ENCODE measurements at regions not wholly inside any gene's neighbourhood (a gene's known extent, or its start where the extent isn't known, plus 50 kb on each side); places are given as distances from the start of the nearest gene placed in this dataset.
"Not testable (repeated sequence)": the region's sequence is repeated elsewhere in the genome, so short reads cannot be mapped to it uniquely, and the experiment has no call there.

DNA sequence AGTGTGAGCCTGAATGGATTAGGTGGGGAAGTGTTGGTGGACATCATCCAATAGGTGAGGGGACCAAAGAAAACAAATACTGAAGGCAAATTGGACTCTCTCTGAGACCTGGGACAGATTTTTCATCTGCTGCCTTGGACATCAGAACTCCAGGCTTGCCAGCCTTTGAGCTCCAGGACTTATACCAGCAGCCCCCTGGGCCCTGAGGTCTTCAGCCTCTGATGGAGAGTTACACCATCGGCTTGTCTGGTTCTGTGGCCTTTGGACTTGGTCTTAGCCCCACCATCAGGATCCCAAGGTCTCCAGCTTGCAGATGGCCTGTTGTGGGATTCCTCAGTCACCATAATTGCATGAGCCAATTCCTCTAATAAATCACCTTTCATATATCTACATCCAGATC is 80.8 kb upstream of the SLC8A3 start:
- no peak overlapping the region for H3K4me3 ChIP-seq (ENCODE audit: low read depth, low read length)

DNA sequence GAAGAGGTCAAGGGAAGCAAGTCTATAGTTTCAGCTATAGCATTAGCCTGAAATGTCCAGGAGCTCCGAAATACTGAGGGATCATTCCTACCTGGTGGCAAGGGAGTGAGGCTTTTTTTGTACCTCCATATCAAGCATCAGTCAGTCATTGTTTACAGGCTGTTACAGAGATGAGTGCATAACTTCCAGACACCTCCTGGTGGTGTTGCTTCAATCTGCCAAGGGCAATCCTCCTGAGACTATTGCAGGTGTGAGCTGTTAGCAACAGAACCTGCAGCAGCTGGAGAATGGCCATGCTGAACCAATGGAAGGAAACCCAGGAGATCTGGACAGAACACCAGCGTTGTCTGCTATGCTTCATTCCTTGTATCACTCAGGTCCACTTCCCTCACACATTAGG is 80.0 kb upstream of the SLC8A3 start:
- H3K4me3 ChIP-seq (ENCODE audit: low read depth, low read length): no peak overlapping the region

DNA sequence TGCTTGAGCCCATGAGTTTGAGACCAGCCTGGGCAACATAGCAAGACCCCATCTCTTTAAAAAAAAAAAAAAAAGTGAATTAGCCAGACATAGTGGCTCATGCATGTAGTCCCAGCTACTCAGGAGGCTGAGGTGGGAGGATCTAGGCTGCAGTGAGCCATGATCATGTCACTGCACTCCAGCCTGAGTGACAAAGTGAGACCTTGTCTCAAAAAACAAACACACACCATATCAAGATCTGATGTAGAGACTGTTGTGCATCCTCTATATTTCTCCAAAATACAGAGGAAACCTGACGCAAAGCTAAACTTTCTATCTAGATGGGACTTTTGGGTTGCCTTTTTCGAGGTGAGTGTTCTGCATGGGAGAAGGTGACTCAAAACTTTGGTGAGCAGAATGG is 77.4 kb upstream of the SLC8A3 start:
- no peak overlapping the region for H3K4me3 ChIP-seq (ENCODE audit: low read depth, low read length)

DNA sequence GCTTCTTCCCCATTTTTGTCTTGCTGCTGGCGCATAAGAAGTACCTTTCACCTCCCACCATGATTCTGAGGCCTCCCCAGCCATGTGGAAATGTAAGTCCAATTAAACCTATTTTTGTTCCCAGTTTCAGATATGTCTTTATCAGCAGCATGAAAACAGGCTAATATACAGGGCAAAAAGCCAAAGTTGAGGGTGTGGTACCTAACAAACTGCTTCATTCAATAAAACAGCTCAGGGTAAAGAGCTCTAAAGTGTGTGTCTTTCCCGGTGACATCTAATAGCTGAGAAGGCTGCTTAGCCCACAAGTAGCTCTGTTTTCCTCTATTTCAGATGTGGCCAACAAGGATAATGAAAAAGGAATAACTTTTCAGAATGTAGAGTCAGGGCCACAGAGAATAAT is 76.7 kb upstream of the SLC8A3 start:
- H3K4me3 ChIP-seq (ENCODE audit: low read depth, low read length): no peak overlapping the region

DNA sequence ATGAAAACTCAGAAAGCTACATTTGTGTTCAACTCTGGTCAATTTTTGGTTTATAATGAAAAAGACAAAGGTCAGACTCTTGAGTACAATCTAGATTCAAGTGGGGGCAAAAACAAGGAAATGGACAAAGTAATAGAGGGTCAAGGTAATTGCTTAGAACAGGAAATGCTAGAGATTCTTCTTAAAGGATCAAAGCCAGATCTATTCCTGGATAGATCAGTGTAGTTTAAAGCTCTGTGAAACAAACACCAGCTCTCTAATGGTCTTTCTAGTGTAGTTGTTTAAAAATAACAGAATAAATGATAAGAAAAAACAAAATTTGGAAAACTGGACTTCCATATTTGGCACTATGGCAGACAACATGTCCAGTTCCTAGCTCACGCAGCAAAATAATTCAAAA is 70.7 kb upstream of the SLC8A3 start:
- H3K4me3 ChIP-seq (ENCODE audit: low read depth, low read length): no peak overlapping the region

DNA sequence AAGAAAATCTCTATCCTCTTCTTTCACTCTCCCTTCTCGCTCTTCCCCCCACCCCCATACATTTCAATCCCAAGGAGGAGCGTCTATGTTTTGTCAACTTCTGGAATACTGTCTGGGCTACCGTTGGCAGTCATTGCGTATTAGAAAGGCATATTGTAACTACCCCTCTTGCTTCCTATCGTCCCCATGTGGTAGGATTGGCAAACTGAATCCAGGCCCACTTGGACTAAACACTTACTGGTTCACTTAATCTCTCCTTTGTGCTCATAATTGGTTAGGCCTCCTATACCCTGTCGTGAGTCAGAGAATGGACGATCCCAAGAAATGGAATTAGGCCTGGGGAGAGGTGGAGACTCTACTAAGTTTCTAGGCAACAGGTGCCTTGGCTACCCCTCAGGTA is 68.8 kb upstream of the SLC8A3 start:
- no peak overlapping the region for H3K4me3 ChIP-seq (ENCODE audit: low read depth, low read length)

DNA sequence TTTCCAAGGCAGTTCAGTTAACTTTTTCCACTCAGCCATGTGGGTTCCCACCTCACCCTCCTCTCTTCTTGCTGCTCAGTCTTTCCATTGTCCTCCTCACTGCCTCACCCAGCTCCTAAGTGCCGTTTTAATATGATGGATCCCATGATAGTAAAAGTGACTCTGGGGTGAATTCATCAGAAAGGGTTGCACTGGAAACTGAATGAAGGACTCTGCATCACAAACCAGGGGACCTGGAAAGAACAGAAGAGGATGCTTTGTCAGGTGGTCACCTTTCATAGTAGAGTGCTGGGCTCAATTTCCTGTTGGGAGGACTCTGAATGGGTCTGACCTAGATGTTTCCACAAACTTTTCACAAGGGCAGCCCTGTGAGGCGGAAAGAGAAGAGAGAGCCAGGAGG is 67.8 kb upstream of the SLC8A3 start:
- no peak overlapping the region for H3K4me3 ChIP-seq (ENCODE audit: low read depth, low read length)

DNA sequence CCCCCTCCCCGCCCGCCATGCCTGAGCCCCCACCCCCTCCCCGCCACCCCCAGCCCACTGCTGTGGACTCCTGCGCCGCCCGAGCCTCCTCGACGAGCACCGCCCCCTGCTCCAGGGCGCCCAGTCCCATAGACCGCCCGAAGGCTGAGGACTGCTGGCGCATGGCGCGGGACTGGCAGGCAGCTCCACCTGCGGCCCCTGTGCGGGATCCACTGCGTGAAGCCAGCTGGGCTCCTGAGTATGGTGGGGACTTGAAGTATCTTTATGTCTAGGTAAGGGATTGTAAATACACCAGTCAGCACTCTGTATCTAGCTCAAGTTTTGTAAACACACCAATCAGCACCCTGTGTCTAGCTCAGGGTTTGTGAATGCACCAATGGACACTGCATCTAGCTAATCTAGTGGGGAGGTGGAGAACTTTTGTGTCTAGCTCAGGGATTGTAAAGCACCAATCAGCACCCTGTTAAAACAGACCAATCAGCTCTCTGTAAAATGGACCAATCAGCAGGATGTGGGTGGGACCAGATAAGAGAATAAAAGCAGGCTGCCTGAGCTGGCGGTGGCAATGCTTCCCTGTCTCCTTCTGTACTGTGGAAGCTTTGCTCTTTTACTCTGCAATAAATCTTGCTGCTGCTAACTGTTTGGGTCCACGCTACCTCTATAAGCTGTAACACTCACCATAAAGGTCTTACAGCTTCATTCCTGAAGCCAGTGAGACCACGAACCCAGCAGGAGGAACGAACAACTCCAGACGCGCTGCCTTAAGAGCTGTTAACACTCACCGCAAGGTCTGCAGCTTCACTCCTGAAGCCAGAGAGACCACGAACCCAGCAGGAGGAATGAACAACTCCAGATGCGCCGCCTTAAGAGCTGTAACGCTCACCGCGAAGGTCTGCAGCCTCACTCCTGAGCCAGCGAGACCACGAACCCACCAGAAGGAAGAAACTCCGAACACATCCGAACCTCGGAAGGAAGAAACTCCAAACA is 66.6 kb upstream of the SLC8A3 start:
- H3K4me3 ChIP-seq (ENCODE audit: low read depth, low read length): peak overlapping the region; percentile 20

DNA sequence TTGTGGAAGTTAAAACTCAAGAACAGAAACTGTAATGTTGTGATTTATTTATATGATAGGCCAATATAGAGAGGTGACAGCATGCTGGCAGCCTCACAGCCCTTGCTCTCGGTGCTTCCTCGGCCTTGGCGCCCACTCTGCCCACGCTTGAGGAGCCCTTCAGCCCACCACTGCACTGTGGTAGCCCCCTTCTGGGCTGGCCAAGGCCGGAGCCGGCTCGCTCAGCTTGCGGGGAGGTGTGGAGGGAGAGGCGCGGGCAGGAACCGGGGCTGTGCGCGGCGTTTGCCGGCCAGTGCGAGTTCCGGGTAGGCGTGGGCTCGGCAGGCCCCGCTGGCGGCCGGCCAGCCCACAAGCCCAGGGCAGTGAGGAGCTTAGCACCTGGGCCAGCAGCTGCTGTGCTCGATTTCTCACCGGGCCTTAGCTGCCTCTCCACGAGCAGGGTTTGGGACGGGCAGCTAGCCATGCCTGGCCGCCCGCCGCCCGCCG is 65.8 kb upstream of the SLC8A3 start:
- H3K4me3 ChIP-seq (ENCODE audit: low read depth, low read length): peak overlapping the region; percentile 37

DNA sequence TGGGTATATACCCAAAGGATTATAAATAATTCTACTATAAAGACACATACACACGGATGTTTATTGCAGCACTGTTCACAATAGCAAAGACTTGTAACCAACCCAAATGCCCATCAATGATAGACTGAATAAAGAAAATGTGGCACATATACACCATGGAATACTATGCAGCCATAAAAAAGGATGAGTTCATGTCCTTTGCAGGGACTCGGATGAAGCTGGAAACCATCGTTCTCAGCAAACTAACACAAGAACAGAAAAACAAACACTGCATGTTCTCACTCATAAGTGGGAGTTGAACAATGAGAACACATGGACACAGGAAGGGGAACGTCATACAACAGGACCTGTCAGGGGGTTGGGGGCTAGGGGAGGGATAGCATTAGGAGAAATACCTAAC is 64.8 kb upstream of the SLC8A3 start:
- not testable (repeated sequence) for H3K4me3 ChIP-seq (ENCODE audit: low read depth, low read length)

DNA sequence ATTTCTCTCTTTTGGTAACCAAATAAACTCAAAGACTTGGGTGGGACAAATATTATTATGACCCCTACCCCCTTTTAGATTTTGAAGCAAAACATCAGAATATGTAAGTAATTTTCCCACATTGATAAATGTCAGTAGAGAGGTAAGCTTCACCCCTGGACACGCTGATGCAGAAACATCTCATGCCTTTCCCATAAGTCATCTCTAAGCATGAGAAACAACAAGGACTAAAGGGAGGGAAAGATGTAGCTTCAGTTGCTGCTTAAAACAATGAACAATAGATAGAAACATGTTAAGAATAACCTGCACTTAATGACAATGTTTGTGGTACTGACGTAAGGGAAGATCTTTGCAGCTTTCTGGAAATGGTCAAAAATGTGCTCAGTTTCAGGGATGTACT is 56.3 kb upstream of the SLC8A3 start:
- H3K4me3 ChIP-seq (ENCODE audit: low read depth, low read length): no peak overlapping the region

DNA sequence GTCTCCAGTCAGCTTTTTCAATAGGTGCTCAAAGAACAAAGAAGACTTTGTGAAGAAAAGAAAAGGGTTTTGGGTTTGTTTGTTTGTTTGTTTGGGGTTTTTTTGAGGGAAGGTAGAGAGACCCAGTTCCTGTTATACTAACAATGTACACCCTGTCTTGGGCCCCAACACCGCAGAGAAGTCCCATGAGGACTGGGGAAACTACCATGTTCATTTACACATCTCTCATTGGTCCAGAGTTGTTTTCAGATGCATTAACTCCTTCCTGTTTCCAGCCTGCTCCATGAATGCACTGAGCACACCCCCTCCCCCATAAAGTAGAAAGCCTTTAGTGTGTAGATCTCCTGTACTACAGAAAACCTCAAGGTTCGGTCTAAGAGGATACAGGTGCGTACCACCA is 51.1 kb upstream of the SLC8A3 start:
- no peak overlapping the region for H3K4me3 ChIP-seq (ENCODE audit: low read depth, low read length)

DNA sequence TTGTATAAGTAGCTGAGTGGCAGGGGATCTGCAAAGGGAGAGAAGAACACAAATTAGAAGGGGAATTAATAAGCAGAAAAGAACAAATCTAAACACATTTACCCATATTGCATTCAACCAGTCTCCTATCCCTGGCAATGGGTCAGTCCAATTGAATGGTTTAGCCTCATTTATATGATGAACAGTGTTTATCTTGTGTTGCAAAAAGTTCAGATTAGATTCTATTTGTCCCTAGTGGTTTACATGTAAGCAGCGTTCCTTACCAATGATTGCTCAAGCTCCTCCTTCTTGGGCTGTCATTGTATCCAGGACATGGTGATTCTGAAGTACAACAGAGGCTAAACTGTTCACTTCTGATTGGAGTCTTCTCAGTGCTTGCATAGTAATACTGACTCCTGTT is 49.9 kb upstream of the SLC8A3 start:
- H3K4me3 ChIP-seq (ENCODE audit: low read depth, low read length): not testable (repeated sequence)

Measured in iPS-11a (cell line).